Ascending aorta (tissue), 2 donors: ENCODE measurements at regions not wholly inside any gene's neighbourhood (a gene's known extent, or its start where the extent isn't known, plus 50 kb on each side); places are given as distances from the start of the nearest gene placed in this dataset.
A peak's percentile ranks its signal among the peaks of the same experiment; 100 is the strongest.

Experiments used
- DNase-seq, 2 donors: peaks; one replicate each; pipeline ENCODE4 v3.0.0-alpha.2; 2019; ENCODE audit warnings: low spot score in 2 of 2
- H3K27ac ChIP-seq, 2 donors: fragments of 200-600 bp; sonication (generic); one replicate each; pipeline ENCODE4 v1.5.1; 2016 to 2017; ENCODE audit warnings: mild to moderate bottlenecking in 1 of 2
- H3K27me3 ChIP-seq: fragments of 200-600 bp; sonication (generic); one replicate; pipeline ENCODE4 v1.5.1; 2017
- H3K36me3 ChIP-seq, 2 donors: fragments of 200-600 bp; sonication (generic); one replicate each; pipeline ENCODE4 v1.5.1; 2016
- H3K4me1 ChIP-seq, 2 donors: fragments of 200-600 bp; sonication (generic); one replicate each; pipeline ENCODE4 v1.5.1; 2016 to 2017; ENCODE audit warnings: mild to moderate bottlenecking in 1 of 2
- H3K4me3 ChIP-seq, 2 donors: fragments of 200-600 bp; sonication (generic); one replicate each; pipeline ENCODE4 v1.5.1; 2016 to 2017; ENCODE audit warnings: mild to moderate bottlenecking in 1 of 2
- H3K9me3 ChIP-seq, 2 donors: fragments of 200-600 bp; sonication (generic); one replicate each; pipeline ENCODE4 v1.5.1; 2016
- intact Hi-C: fragments of 100-400 bp; cut with DNase I; formaldehyde crosslinking; loops from one replicate; pipeline ENCODE4 v1.15.1; 2023
- TF ChIP-seq, protein P1 (sequence below), 3 experiments: fragments of 200-600 bp in 2 of 3; fragments of 450-650 bp in 1 of 3; sonication (generic) in 2 of 3; IDR thresholded peaks; one replicate each; pipeline ENCODE4 v1.5.1; 2016 to 2019; ENCODE audit warnings: antibody characterized with exemption in 3 of 3, mild to moderate bottlenecking in 1 of 3, moderate library complexity in 1 of 3

DNA sequence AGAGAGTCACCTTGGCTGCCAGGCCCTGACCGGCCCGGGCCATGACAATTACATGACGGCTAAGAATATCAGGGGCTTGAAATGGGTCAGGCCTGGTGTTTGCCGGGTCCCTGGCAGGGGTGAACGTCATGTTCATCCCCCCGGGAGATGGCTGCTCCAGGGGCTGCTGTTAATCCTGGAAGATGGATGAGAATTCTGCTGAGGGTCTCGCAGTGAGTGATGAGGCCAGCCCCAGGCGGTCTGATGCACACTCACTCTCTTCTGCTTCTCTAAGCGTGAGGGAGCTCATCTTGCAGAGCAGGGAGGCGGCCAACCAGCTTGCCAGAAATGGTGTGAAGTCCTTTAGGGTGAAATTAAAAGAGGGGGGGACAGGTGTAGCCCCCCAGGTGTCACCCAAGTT lies 101.3 kb upstream of the ANO1 start:
- intact Hi-C loops, result no loop called here
- TF ChIP-seq, protein P1, sequence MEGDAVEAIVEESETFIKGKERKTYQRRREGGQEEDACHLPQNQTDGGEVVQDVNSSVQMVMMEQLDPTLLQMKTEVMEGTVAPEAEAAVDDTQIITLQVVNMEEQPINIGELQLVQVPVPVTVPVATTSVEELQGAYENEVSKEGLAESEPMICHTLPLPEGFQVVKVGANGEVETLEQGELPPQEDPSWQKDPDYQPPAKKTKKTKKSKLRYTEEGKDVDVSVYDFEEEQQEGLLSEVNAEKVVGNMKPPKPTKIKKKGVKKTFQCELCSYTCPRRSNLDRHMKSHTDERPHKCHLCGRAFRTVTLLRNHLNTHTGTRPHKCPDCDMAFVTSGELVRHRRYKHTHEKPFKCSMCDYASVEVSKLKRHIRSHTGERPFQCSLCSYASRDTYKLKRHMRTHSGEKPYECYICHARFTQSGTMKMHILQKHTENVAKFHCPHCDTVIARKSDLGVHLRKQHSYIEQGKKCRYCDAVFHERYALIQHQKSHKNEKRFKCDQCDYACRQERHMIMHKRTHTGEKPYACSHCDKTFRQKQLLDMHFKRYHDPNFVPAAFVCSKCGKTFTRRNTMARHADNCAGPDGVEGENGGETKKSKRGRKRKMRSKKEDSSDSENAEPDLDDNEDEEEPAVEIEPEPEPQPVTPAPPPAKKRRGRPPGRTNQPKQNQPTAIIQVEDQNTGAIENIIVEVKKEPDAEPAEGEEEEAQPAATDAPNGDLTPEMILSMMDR (IDR thresholded peaks at IDR 0.05), result no peak
- H3K27ac ChIP-seq, result peak overlapping the region in 1 of 2 donors; percentile 29
- H3K27me3 ChIP-seq, result no peaks in the 10 kb centered on the region
- peaks cover 5 to 38% of the 10 kb centered on the region in 2 donors for H3K4me1 ChIP-seq
- no peaks in the 10 kb centered on the region for H3K36me3 ChIP-seq
- H3K4me3 ChIP-seq, result no peak overlapping the region
- H3K9me3 ChIP-seq, result no peaks in the 10 kb centered on the region
- no peak for DNase-seq

DNA sequence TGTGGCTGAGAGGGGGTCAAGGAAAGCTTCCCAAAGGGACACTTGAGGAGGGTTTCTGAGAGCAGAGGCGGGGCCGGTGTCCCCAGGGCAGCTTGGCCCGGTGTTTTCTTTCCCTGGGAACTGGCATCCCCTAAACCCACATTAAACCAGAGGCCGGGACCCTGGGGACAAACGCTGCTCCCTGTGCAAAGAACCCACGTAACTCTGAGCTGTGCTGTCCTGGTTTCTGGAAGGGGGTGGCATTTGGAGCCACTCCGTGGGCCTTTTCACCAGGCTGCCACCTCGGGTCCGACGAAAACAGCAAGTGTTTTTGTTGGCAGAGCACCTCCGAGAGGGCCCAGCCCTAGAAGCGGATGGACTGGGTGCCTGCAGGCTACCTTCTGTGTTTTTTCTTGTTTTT lies 100.2 kb upstream of the ANO1 start:
- Histone ChIP-seq H3K4me3 (no peak overlapping the region), H3K27ac (peak overlapping the region; percentile 77 to 87), H3K36me3 (no peaks in the 10 kb centered on the region), H3K27me3 (no peaks in the 10 kb centered on the region), H3K4me1 (peaks cover 12 to 50% of the 10 kb centered on the region in 2 donors), H3K9me3 (no peaks in the 10 kb centered on the region)
- TF ChIP-seq, protein P1 (IDR thresholded peaks at IDR 0.05), result no peak
- no peak for DNase-seq
- intact Hi-C loops, result loop anchor here (2.0 kb wide), 1 partner anchor 151 kb away; no protein-coding TSS in a partner anchor

DNA sequence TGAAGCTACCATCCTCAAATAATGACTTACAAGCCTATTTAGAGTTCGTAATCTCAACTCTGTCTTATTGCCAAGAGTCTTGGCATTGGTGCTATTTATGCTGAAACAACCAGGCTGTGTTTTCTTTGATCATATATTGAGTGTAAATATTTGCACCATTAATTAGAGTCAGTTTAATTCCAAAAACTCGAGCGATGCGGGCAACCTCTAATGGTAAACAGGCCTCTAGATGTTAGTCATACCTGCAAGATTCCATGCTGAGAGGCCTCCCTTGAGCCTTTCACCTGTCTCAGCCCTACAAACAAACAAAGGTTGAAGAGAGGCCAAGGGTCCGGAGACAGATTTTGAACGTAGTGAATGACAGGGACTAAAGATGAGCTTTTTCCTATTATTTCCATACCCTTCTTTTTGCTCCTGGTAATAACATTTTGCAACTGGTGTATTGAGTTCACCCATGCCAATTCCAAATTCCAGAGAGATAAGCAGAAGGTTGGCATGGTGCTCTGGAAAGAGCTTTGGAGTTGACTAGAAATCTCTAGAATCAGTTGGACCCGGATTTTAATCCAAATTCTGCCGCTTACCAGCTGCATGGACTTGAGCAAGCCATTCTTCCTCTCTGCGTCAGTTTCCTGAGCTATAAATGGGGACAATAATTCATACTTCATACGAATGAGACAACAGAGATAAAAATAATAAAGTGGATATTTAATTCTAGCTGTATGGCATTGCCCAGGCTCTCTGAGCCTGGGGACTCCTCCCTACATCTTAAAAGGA lies 99.1 kb upstream of the ANO1 start:
- peak overlapping the region; percentile 87 to 98 for H3K27ac ChIP-seq
- intact Hi-C loops, result loop anchor here (1.0 to 2.0 kb wide), 2 partner anchors 61 to 150 kb away; no protein-coding TSS in a partner anchor
- no peaks in the 10 kb centered on the region for H3K27me3 ChIP-seq
- no peak for DNase-seq
- peak overlapping the region in 1 of 2 donors; percentile 3 for H3K4me3 ChIP-seq
- no peaks in the 10 kb centered on the region for H3K36me3 ChIP-seq
- H3K4me1 ChIP-seq, result peaks cover 13 to 60% of the 10 kb centered on the region in 2 donors
- TF ChIP-seq, protein P1 (IDR thresholded peaks at IDR 0.05), result no peak
- H3K9me3 ChIP-seq, result no peaks in the 10 kb centered on the region

DNA sequence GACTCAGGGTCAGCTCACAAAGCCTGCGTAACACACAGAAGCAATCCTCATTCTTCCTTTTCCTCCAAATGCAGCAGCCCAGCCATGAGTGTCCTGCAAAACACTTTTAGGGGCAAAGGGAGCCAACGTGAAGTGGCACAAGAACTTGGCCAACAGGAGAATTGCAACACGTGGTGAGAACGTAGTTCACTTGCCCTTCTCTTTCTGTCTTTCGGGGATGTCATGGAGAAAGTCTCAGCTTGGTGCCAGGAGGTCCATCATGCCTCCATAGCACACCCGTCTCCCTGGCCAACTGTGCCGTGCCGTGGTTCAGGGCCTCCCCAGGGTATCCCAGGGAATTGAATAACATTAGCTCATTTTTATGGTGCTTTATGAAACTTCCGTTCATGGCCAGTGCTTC lies 98.5 kb upstream of the ANO1 start:
- intact Hi-C loops, result loop anchor here (1.0 to 5.0 kb wide), 3 partner anchors 32 to 149 kb away; no protein-coding TSS in a partner anchor
- Histone ChIP-seq H3K36me3 (no peaks in the 10 kb centered on the region), H3K4me1 (peaks cover 15 to 64% of the 10 kb centered on the region in 2 donors), H3K27ac (peak overlapping the region; percentile 87 to 98), H3K27me3 (no peaks in the 10 kb centered on the region), H3K4me3 (peak overlapping the region in 1 of 2 donors; percentile 3), H3K9me3 (no peaks in the 10 kb centered on the region)
- TF ChIP-seq, protein P1 (IDR thresholded peaks at IDR 0.05), result no peak
- peak in 1 of 2 donors; percentile 80 for DNase-seq

DNA sequence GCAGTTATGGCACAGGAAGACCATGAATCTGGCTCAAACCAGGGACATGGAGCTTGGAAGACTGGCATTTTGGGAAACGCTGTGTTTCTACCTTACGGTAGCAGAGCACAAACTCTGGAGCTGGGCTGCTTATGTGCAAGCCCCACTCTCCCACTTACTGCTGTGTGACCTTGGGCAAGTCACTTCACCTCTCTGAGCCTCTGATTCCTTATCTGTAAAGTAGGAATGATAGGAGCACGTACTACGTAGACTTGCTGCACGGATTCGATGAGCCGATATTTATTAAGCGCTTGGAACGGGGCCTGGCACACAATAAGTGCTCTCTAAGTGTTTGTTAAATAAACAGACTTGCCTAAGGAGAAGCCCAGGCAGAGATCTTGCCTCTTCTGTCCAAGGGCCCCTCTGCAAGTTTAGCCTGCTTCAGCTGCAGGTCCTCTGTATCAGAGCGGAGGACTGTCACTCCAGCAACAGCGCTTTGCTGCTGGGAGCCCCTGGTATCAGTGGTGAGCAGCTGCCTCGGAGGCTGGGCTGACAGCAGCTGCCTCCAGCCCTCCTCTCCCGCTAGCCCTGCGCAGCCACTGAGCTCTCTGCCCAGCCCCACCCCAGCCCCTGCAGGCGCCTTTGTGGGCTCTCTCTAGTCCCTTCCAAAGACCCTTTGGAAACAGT lies 96.9 kb upstream of the ANO1 start:
- no peak for DNase-seq
- H3K4me1 ChIP-seq, result peaks cover 21 to 75% of the 10 kb centered on the region in 2 donors
- H3K36me3 ChIP-seq, result no peaks in the 10 kb centered on the region
- TF ChIP-seq, protein P1 (IDR thresholded peaks at IDR 0.05), result no peak
- intact Hi-C loops, result loop anchor here (5.0 kb wide), 1 partner anchor 34 kb away; no protein-coding TSS in a partner anchor
- H3K27me3 ChIP-seq, result no peaks in the 10 kb centered on the region
- no peaks in the 10 kb centered on the region for H3K9me3 ChIP-seq
- H3K4me3 ChIP-seq, result no peak overlapping the region
- peak overlapping the region; percentile 87 to 98 for H3K27ac ChIP-seq
